SK-N-SH (cell line): ENCODE measurements at regions not wholly inside any gene's neighbourhood (a gene's known extent, or its start where the extent isn't known, plus 50 kb on each side); places are given as distances from the start of the nearest gene placed in this dataset.

Experiments
- MAX ChIP-seq: IDR thresholded peaks from 2 replicates; pipeline ENCODE4 v1.4.0; 2012; ENCODE audit warnings: low read depth
- MXI1 ChIP-seq: IDR thresholded peaks from 2 replicates; pipeline ENCODE4 v1.6.1; 2012; ENCODE audit warnings: mild to moderate bottlenecking, low read depth, low read length, improper control_type of control experiment
- RAD21 ChIP-seq: IDR thresholded peaks from 2 replicates; pipeline ENCODE4 v1.6.1; 2012; ENCODE audit warnings: mild to moderate bottlenecking, low read length
- RFX5 ChIP-seq: IDR thresholded peaks from 2 replicates; pipeline ENCODE4 v1.6.1; 2012; ENCODE audit warnings: mild to moderate bottlenecking, improper control_type of control experiment, low read length
- USF2 ChIP-seq: fragments of 150-350 bp; IDR thresholded peaks from 2 replicates; pipeline ENCODE4 v1.6.1; 2017; ENCODE audit warnings: antibody characterized with exemption, low read length, low read depth, borderline replicate concordance

GRCh38 chr10:54909165-54909564, 108.1 kb upstream of the PCDH15 start:
- TF ChIP-seq MAX (no peak), RAD21 (no peak), USF2 (no peak), RFX5 (no peak), MXI1 (no peak)
